SH-SY5Y (cell line): ENCODE measurements at regions not wholly inside any gene's neighbourhood (a gene's known extent, or its start where the extent isn't known, plus 50 kb on each side); places are given as distances from the start of the nearest gene placed in this dataset.

Experiments used
- GATA2 ChIP-seq: IDR thresholded peaks from 2 replicates; pipeline ENCODE4 v1.6.1; 2011; ENCODE audit warnings: mild to moderate bottlenecking, low read depth, low read length
- GATA3 ChIP-seq: IDR thresholded peaks from 2 replicates; pipeline ENCODE4 v1.6.1; 2011; ENCODE audit warnings: low read depth, mild to moderate bottlenecking, low read length, moderate library complexity

DNA sequence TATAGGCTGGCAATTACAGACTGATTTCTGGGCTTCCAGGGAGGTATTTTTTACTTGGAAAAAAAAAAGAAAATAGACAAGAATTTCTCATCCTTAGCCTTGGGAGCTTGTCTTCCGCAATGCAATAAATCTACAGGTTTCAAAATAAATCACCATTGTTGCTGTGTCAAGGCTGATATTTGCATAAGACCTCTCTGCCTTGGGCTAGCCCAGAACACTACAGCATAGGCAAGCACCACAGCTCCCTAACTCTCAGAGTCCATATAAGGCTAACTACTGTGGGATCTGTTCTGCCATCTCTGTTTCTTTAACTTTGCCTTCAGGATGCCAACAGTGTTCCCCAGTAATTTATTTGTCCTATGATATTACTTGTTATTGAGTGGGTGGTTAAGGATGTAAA is 64.4 kb downstream of the ZWINT start:
- TF ChIP-seq GATA3 = no peak
- no peak for TF ChIP-seq GATA2
